H1 (cell line): ENCODE measurements at regions not wholly inside any gene's neighbourhood (a gene's known extent, or its start where the extent isn't known, plus 50 kb on each side); places are given as distances from the start of the nearest gene placed in this dataset.

Experiments
- CHD2 ChIP-seq: IDR thresholded peaks from 2 replicates; pipeline ENCODE4 v1.6.1; 2012; ENCODE audit warnings: low read length, improper control_type of control experiment
- CREB1 ChIP-seq: IDR thresholded peaks from 2 replicates; pipeline ENCODE4 v1.6.1; 2012; ENCODE audit warnings: inconsistent platforms
- EZH2 ChIP-seq: fragments of 200-600 bp; sonication (generic); IDR thresholded peaks from 2 replicates; pipeline ENCODE4 v1.7.1; 2012; ENCODE audit warnings: low read depth, mild to moderate bottlenecking, moderate library complexity, low read length, inconsistent platforms; ENCODE audit not compliant: severe bottlenecking
- HDAC2 ChIP-seq, 2 experiments: fragments of 300-600 bp in 1 of 2; sonication (generic) in 1 of 2; IDR thresholded peaks; 2 replicates each; pipeline ENCODE4 v1.6.1; 2011 to 2012; ENCODE audit warnings: low read depth in 2 of 2, low read length in 2 of 2, mild to moderate bottlenecking in 2 of 2, moderate library complexity in 2 of 2, borderline replicate concordance in 1 of 2, inconsistent platforms in 1 of 2
- KDM1A ChIP-seq: fragments of 200-600, 300-600 bp; sonication (generic); IDR thresholded peaks from 2 replicates; pipeline ENCODE4 v1.7.1; 2016; ENCODE audit warnings: mild to moderate bottlenecking, low read length, borderline replicate concordance
- MAFK ChIP-seq: IDR thresholded peaks from 2 replicates; pipeline ENCODE4 v1.6.1; 2012; ENCODE audit warnings: low read depth, mild to moderate bottlenecking, improper control_type of control experiment, low read length
- NANOG ChIP-seq: IDR thresholded peaks from 2 replicates; pipeline ENCODE4 v1.6.1; 2011; ENCODE audit warnings: low read length, low read depth, mild to moderate bottlenecking, inconsistent platforms; ENCODE audit not compliant: insufficient read depth, poor library complexity, severe bottlenecking
- POLR2A ChIP-seq, 2 experiments: IDR thresholded peaks; 1 replicate in 1 of 2; 2 replicates in 1 of 2; pipeline ENCODE4 v1.6.1; 2011; ENCODE audit warnings: low read depth in 2 of 2, low read length in 2 of 2, mild to moderate bottlenecking in 2 of 2; ENCODE audit errors: control extremely low read depth in 1 of 2
- POU5F1 ChIP-seq: IDR thresholded peaks from 2 replicates; pipeline ENCODE4 v1.6.1; 2011; ENCODE audit warnings: low read depth, mild to moderate bottlenecking, low read length, moderate library complexity
- TAF7 ChIP-seq: optimal IDR thresholded peaks from 2 replicates; pipeline ENCODE3; 2011; ENCODE audit warnings: low read depth, mild to moderate bottlenecking, inconsistent platforms, low read length, moderate library complexity, borderline replicate concordance
- TEAD4 ChIP-seq: IDR thresholded peaks from 2 replicates; pipeline ENCODE4 v1.6.1; 2012; ENCODE audit warnings: low read depth, low read length, inconsistent platforms, mixed read lengths
- TF ChIP-seq, protein P1 (sequence below): fragments of 300-600 bp; sonication (generic); IDR thresholded peaks from 2 replicates; pipeline ENCODE4 v1.7.1; 2012; ENCODE audit warnings: low read length, moderate library complexity, mild to moderate bottlenecking, inconsistent platforms; ENCODE audit not compliant: insufficient replicate concordance

DNA sequence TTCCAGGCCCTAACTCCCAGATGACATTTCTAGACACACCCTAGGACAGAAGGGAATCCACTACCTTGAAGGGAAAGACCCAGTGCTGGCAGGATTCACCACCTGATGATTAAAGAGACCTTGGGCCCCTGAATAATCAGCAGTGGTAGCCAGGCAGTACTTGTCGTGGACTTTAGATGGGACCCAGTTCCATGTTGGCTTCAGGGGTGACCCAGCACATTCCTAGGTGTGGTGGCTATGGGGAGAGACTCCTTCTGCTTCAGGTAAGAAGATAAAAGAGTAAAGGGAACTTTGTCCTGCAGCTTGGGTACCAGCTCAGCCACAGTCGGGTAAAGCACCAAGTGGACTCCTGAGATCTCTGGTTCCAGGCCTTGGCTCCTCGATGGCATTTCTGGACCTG lies 131.8 kb upstream of the S100G start (continued):
- TF ChIP-seq, protein P1, sequence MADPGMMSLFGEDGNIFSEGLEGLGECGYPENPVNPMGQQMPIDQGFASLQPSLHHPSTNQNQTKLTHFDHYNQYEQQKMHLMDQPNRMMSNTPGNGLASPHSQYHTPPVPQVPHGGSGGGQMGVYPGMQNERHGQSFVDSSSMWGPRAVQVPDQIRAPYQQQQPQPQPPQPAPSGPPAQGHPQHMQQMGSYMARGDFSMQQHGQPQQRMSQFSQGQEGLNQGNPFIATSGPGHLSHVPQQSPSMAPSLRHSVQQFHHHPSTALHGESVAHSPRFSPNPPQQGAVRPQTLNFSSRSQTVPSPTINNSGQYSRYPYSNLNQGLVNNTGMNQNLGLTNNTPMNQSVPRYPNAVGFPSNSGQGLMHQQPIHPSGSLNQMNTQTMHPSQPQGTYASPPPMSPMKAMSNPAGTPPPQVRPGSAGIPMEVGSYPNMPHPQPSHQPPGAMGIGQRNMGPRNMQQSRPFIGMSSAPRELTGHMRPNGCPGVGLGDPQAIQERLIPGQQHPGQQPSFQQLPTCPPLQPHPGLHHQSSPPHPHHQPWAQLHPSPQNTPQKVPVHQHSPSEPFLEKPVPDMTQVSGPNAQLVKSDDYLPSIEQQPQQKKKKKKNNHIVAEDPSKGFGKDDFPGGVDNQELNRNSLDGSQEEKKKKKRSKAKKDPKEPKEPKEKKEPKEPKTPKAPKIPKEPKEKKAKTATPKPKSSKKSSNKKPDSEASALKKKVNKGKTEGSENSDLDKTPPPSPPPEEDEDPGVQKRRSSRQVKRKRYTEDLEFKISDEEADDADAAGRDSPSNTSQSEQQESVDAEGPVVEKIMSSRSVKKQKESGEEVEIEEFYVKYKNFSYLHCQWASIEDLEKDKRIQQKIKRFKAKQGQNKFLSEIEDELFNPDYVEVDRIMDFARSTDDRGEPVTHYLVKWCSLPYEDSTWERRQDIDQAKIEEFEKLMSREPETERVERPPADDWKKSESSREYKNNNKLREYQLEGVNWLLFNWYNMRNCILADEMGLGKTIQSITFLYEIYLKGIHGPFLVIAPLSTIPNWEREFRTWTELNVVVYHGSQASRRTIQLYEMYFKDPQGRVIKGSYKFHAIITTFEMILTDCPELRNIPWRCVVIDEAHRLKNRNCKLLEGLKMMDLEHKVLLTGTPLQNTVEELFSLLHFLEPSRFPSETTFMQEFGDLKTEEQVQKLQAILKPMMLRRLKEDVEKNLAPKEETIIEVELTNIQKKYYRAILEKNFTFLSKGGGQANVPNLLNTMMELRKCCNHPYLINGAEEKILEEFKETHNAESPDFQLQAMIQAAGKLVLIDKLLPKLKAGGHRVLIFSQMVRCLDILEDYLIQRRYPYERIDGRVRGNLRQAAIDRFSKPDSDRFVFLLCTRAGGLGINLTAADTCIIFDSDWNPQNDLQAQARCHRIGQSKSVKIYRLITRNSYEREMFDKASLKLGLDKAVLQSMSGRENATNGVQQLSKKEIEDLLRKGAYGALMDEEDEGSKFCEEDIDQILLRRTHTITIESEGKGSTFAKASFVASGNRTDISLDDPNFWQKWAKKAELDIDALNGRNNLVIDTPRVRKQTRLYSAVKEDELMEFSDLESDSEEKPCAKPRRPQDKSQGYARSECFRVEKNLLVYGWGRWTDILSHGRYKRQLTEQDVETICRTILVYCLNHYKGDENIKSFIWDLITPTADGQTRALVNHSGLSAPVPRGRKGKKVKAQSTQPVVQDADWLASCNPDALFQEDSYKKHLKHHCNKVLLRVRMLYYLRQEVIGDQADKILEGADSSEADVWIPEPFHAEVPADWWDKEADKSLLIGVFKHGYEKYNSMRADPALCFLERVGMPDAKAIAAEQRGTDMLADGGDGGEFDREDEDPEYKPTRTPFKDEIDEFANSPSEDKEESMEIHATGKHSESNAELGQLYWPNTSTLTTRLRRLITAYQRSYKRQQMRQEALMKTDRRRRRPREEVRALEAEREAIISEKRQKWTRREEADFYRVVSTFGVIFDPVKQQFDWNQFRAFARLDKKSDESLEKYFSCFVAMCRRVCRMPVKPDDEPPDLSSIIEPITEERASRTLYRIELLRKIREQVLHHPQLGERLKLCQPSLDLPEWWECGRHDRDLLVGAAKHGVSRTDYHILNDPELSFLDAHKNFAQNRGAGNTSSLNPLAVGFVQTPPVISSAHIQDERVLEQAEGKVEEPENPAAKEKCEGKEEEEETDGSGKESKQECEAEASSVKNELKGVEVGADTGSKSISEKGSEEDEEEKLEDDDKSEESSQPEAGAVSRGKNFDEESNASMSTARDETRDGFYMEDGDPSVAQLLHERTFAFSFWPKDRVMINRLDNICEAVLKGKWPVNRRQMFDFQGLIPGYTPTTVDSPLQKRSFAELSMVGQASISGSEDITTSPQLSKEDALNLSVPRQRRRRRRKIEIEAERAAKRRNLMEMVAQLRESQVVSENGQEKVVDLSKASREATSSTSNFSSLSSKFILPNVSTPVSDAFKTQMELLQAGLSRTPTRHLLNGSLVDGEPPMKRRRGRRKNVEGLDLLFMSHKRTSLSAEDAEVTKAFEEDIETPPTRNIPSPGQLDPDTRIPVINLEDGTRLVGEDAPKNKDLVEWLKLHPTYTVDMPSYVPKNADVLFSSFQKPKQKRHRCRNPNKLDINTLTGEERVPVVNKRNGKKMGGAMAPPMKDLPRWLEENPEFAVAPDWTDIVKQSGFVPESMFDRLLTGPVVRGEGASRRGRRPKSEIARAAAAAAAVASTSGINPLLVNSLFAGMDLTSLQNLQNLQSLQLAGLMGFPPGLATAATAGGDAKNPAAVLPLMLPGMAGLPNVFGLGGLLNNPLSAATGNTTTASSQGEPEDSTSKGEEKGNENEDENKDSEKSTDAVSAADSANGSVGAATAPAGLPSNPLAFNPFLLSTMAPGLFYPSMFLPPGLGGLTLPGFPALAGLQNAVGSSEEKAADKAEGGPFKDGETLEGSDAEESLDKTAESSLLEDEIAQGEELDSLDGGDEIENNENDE, result no peak
- TF ChIP-seq TEAD4 (no peak), EZH2 (no peak), CREB1 (no peak), HDAC2 (IDR thresholded peaks at IDR 0.05; ENCODE audit: borderline replicate concordance in 1 of 2, low read depth in 2 of 2, low read length in 2 of 2) (no peak), MAFK (no peak), POLR2A (IDR thresholded peaks at IDR 0.05; ENCODE audit: control extremely low read depth in 1 of 2, low read depth in 2 of 2, low read length in 2 of 2) (no peak), POU5F1 (no peak), CHD2 (no peak), TAF7 (no peak), KDM1A (no peak), NANOG (no peak)
